Bronchial epithelial cell (primary cell): ENCODE measurements at regions not wholly inside any gene's neighbourhood (a gene's known extent, or its start where the extent isn't known, plus 50 kb on each side); places are given as distances from the start of the nearest gene placed in this dataset.

Experiments
- DNase-seq: peaks from one replicate; pipeline ENCODE4 v3.0.0-alpha.2; 2010; ENCODE audit warnings: low read depth
- FAIRE-seq: peaks from 2 replicates; lab custom pipeline; 2011; peaks lifted over from hg19 to GRCh38; lab: Jason Lieb, UNC
- H3K27me3 ChIP-seq: 2 replicates; pipeline ENCODE4 v1.5.1; 2011; ENCODE audit warnings: low read length; ENCODE audit not compliant: control insufficient read depth, insufficient read depth
- H3K36me3 ChIP-seq: 2 replicates; pipeline ENCODE4 v1.5.1; 2011; ENCODE audit warnings: low read length; ENCODE audit not compliant: control insufficient read depth, insufficient read depth
- H3K4me3 ChIP-seq: 2 replicates; pipeline ENCODE4 v1.5.1; 2011; ENCODE audit warnings: mild to moderate bottlenecking, low read depth, low read length, control low read depth
- CTCF ChIP-seq: IDR thresholded peaks from 2 replicates; pipeline ENCODE4 v1.5.1; 2011; ENCODE audit warnings: mild to moderate bottlenecking, moderate library complexity, low read length, control low read depth, inconsistent platforms; ENCODE audit not compliant: insufficient read depth, severe bottlenecking

GRCh38 chr7:52507546-52508255, 527.7 kb upstream of the POM121L12 start:
- FAIRE-seq (no peak), DNase-seq (no peak)
- H3K4me3 ChIP-seq, result no peak overlapping the region
- TF ChIP-seq CTCF, result no peak
- H3K36me3 ChIP-seq, result no peaks in the 10 kb centered on the region
- no peaks in the 10 kb centered on the region for H3K27me3 ChIP-seq

- no peaks in the 10 kb centered on the region for H3K27me3 ChIP-seq
- H3K36me3 ChIP-seq, result no peaks in the 10 kb centered on the region
- TF ChIP-seq CTCF, result no peak
- no peak for DNase-seq
- H3K4me3 ChIP-seq, result no peak overlapping the region
- FAIRE-seq, result no peak
These were observed 529.1 kb upstream of the POM121L12 start for GRCh38 chr7:52506325-52506724.

GRCh38 chr7:52504561-52504960, 530.9 kb upstream of the POM121L12 start:
- H3K36me3 ChIP-seq, result no peaks in the 10 kb centered on the region
- DNase-seq (peak; percentile 68), FAIRE-seq (no peak)
- TF ChIP-seq CTCF, result no peak
- H3K4me3 ChIP-seq, result no peak overlapping the region
- no peaks in the 10 kb centered on the region for H3K27me3 ChIP-seq

GRCh38 chr7:52502281-52502680, 533.2 kb upstream of the POM121L12 start:
- DNase-seq (no peak), FAIRE-seq (no peak)
- no peak for TF ChIP-seq CTCF
- Histone ChIP-seq H3K36me3 (no peaks in the 10 kb centered on the region), H3K27me3 (no peaks in the 10 kb centered on the region), H3K4me3 (no peak overlapping the region)

GRCh38 chr7:52501696-52502095, 533.7 kb upstream of the POM121L12 start:
- no peak for TF ChIP-seq CTCF
- no peak for FAIRE-seq
- no peaks in the 10 kb centered on the region for H3K36me3 ChIP-seq
- H3K4me3 ChIP-seq, result no peak overlapping the region
- DNase-seq, result no peak
- H3K27me3 ChIP-seq, result no peaks in the 10 kb centered on the region

- DNase-seq, result peak; percentile 97
- FAIRE-seq, result no peak
- TF ChIP-seq CTCF, result no peak
These were observed 534.6 kb upstream of the POM121L12 start for GRCh38 chr7:52500841-52501240.

More at GRCh38 chr7:52500841-52501240, 534.6 kb upstream of the POM121L12 start:
- Histone ChIP-seq H3K36me3 (no peaks in the 10 kb centered on the region), H3K4me3 (no peak overlapping the region), H3K27me3 (no peaks in the 10 kb centered on the region)
